ENCODE measurements at regions not wholly inside any gene's neighbourhood (a gene's known extent, or its start where the extent isn't known, plus 50 kb on each side); places are given as distances from the start of the nearest gene placed in this dataset.

- Histone ChIP-seq H3K9ac (ENCODE audit: low read depth, low read length) (no peak overlapping the region), H3K36me3 (ENCODE audit: control insufficient read depth, insufficient read depth, low read length) (no peaks in the 10 kb centered on the region), H3K14ac (replicated peaks; ENCODE audit: low read depth, low read length) (no peak overlapping the region), H2BK120ac (ENCODE audit: low read depth, low read length) (no peak overlapping the region), H3K9me1 (ENCODE audit: insufficient read depth, low read length) (no peaks in the 10 kb centered on the region), H3K4me3 (ENCODE audit: insufficient read depth, low read depth, low read length) (no peak overlapping the region), H4K20me1 (ENCODE audit: insufficient read depth, low read length) (no peaks in the 10 kb centered on the region), H4K91ac (ENCODE audit: insufficient read depth, low read depth, low read length) (no peak overlapping the region), H4K5ac (ENCODE audit: low read depth, low read length) (no peak overlapping the region), H2AK5ac (ENCODE audit: low read depth, low read length) (no peak overlapping the region), H2AK9ac (replicated peaks; ENCODE audit: low read depth, low read length, poor library complexity) (no peak overlapping the region), H3K18ac (ENCODE audit: low read depth, low read length) (no peak overlapping the region), H3K56ac (ENCODE audit: extremely low read depth, insufficient read depth, low read length) (no peak overlapping the region), H3K4ac (ENCODE audit: low read depth, low read length) (no peak overlapping the region), H2BK15ac (ENCODE audit: low read depth, low read length) (no peak overlapping the region), H3K9me3 (ENCODE audit: control insufficient read depth, insufficient read depth, low read length) (no peaks in the 10 kb centered on the region), H2AFZ (replicated peaks; ENCODE audit: low read length, poor library complexity) (no peak overlapping the region), H3K27ac (ENCODE audit: insufficient read depth, low read length) (no peak overlapping the region), H3K4me2 (ENCODE audit: low read depth, low read length) (no peak overlapping the region), H3K27me3 (ENCODE audit: control insufficient read depth, insufficient read depth, low read length) (no peaks in the 10 kb centered on the region), H3K23ac (ENCODE audit: low read depth, low read length) (no peak overlapping the region), H2BK5ac (ENCODE audit: low read depth, low read length, poor library complexity, severe bottlenecking) (no peak overlapping the region), H4K8ac (ENCODE audit: low read depth in 2 of 2, low read length in 2 of 2) (no peak overlapping the region), H3K79me1 (ENCODE audit: low read depth in 1 of 2, low read length in 2 of 2) (no peaks in the 10 kb centered on the region), H3K4me1 (ENCODE audit: control insufficient read depth, insufficient read depth, low read length) (no peaks in the 10 kb centered on the region), H2BK20ac (ENCODE audit: low read depth, low read length) (no peak overlapping the region)
- in situ Hi-C loops (cut with MboI; ENCODE audit: low sequenced_read_pairs) = no loop called here
- POLR2A ChIA-PET (ENCODE audit: unreplicated experiment) = no interaction called here
- ATAC-seq (ENCODE audit: low read depth) = no peak
- no peak for DNase-seq
- no TSS peak for BruUV-seq (replicated peaks)
- intact Hi-C loops (cut with micrococcal nuclease) = no loop called here
- 100% methylated on average over 2 of the region's 4 CpGs; no CpG with 5 or more reads in 1 of the 2 experiments for WGBS, 2 experiments (ENCODE audit: extremely low coverage in 2 of 2, insufficient read length in 1 of 2)
- dilution Hi-C loops (cut with HindIII; ENCODE audit: low sequenced_read_pairs, unreplicated experiment) = no loop called here
- CTCF ChIA-PET = no interaction called here
- no peak for TF ChIP-seq ELK1 (IDR thresholded peaks at IDR 0.05; ENCODE audit: borderline replicate concordance, low read depth, low read length)
- no peak for TF ChIP-seq RAD21 (IDR thresholded peaks at IDR 0.05; ENCODE audit: low read length)
- no peak for TF ChIP-seq CHD1 (IDR thresholded peaks at IDR 0.05; ENCODE audit: low read depth, low read length)
- TF ChIP-seq MAFK (IDR thresholded peaks at IDR 0.05; ENCODE audit: low read depth, low read length) = no peak
- TF ChIP-seq USF2 (IDR thresholded peaks at IDR 0.05; ENCODE audit: low read depth, low read length) = no peak
- TF ChIP-seq POLR2A (IDR thresholded peaks at IDR 0.05; ENCODE audit: low read depth, low read length) = no peak
- no peak for TF ChIP-seq FOS (IDR thresholded peaks at IDR 0.05; ENCODE audit: low read depth, low read length)
- TF ChIP-seq RFX5 (IDR thresholded peaks at IDR 0.05; ENCODE audit: low read depth, low read length) = no peak
- no peak for TF ChIP-seq BHLHE40 (IDR thresholded peaks at IDR 0.05; ENCODE audit: low read depth, low read length)
Observed at GRCh38 chr6:23055523-23055922, 486.2 kb downstream of the HDGFL1 start.
